Kidney (tissue), 13 donors: ENCODE measurements at regions not wholly inside any gene's neighbourhood (a gene's known extent, or its start where the extent isn't known, plus 50 kb on each side); places are given as distances from the start of the nearest gene placed in this dataset.

Experiments
- DNase-seq, 5 donors: peaks; one replicate each; pipeline ENCODE4 v3.0.0-alpha.2; 2013 to 2020
- FAIRE-seq: peaks from 2 replicates; lab custom pipeline; 2012; peaks lifted over from hg19 to GRCh38; lab: Jason Lieb, UNC
- H3K27ac ChIP-seq, 2 donors: one replicate each; pipeline ENCODE4 v1.7.0; 2013; ENCODE audit warnings: low read depth in 2 of 2, low read length in 2 of 2, inconsistent platforms in 1 of 2
- H3K27me3 ChIP-seq: one replicate; pipeline ENCODE4 v1.7.1; 2013; ENCODE audit warnings: low read length, inconsistent platforms; ENCODE audit not compliant: control insufficient read depth, insufficient read depth
- H3K36me3 ChIP-seq, 3 donors: one replicate each; pipeline versions ENCODE4 v1.7.0 to v1.7.1; 2013; ENCODE audit warnings: low read length in 3 of 3, control low read depth in 1 of 3, inconsistent platforms in 1 of 3; ENCODE audit not compliant: insufficient read depth in 3 of 3, control insufficient read depth in 2 of 3
- H3K4me1 ChIP-seq, 3 donors: one replicate each; pipeline versions ENCODE4 v1.7.0 to v1.7.1; 2013; ENCODE audit warnings: low read length in 3 of 3, inconsistent platforms in 1 of 3, low read depth in 1 of 3; ENCODE audit not compliant: control insufficient read depth in 2 of 3, insufficient read depth in 2 of 3
- H3K4me3 ChIP-seq, 3 donors: one replicate each; pipeline versions ENCODE4 v1.7.0 to v1.8.1; 2013; ENCODE audit warnings: low read length in 3 of 3, control low read depth in 1 of 3, inconsistent platforms in 1 of 3
- H3K9ac ChIP-seq, 3 donors: one replicate each; pipeline versions ENCODE4 v1.7.0 to v1.7.1; 2013; ENCODE audit warnings: low read length in 3 of 3, control low read depth in 1 of 3, inconsistent platforms in 1 of 3
- H3K9me3 ChIP-seq, 3 donors: one replicate each; pipeline versions ENCODE4 v1.7.0 to v1.7.1; 2013; ENCODE audit warnings: low read length in 3 of 3, control low read depth in 1 of 3, inconsistent platforms in 1 of 3; ENCODE audit not compliant: control insufficient read depth in 2 of 3, insufficient read depth in 1 of 3
- intact Hi-C: fragments of 100-400 bp; cut with DNase I; formaldehyde crosslinking; loops from one replicate; pipeline ENCODE4 v1.11.1; 2022
- TF ChIP-seq, protein P1 (sequence below): IDR thresholded peaks from 3 replicates; pipeline ENCODE4 v1.5.1; 2012; ENCODE audit warnings: mild to moderate bottlenecking, moderate library complexity, borderline replicate concordance; ENCODE audit not compliant: insufficient read depth; ENCODE audit errors: extremely low read depth
- donor health status: control.
- donor health status: control.
- donor health status: control.
- donor health status: control.
- donor health status: control.
- donor health status: DM: yes; HTN: yes; CAD: no.
- donor health status: Normal renal cell carcinoma (clear cell type).

DNA sequence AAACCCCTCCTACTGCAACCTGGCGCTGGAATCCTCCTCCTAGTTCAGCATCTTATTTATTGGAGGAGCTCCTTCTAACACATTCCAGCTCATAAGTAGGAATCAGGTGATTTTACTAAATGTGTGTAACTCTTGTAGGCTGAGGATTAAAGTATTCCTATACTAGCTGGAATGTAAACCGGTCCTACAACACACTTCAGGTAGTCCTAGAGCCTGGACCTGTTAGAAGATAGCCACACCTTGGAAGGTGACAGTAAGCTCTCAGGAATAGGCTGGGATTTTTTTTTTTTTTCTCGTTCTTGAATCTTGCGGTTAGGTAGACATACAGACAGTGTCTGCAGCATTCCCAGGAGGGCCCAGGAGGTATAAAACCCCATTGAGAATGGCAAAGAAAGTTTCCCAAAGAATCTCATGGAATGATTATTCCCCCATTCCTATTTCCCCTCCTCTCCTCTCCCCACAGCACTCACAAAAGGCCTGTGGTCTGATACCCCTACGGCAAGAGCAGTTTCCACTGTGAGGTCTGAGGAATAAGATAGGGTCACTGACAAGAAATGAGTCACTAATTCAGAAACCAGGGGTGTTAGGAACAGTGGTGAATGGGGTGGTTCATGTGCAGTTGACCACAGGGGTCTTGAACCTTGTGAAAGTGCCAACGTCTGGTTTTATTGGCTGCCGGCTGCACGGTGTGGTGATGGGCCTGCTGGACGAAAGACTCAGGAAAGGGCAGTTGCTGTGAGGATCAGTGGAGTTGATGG is 267.1 kb downstream of the UTP18 start:
- no peaks in the 10 kb centered on the region for H3K9me3 ChIP-seq
- H3K9ac ChIP-seq: no peak overlapping the region
- no peaks in the 10 kb centered on the region for H3K36me3 ChIP-seq
- TF ChIP-seq, protein P1, sequence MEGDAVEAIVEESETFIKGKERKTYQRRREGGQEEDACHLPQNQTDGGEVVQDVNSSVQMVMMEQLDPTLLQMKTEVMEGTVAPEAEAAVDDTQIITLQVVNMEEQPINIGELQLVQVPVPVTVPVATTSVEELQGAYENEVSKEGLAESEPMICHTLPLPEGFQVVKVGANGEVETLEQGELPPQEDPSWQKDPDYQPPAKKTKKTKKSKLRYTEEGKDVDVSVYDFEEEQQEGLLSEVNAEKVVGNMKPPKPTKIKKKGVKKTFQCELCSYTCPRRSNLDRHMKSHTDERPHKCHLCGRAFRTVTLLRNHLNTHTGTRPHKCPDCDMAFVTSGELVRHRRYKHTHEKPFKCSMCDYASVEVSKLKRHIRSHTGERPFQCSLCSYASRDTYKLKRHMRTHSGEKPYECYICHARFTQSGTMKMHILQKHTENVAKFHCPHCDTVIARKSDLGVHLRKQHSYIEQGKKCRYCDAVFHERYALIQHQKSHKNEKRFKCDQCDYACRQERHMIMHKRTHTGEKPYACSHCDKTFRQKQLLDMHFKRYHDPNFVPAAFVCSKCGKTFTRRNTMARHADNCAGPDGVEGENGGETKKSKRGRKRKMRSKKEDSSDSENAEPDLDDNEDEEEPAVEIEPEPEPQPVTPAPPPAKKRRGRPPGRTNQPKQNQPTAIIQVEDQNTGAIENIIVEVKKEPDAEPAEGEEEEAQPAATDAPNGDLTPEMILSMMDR: no peak
- intact Hi-C loops: no loop called here
- no peaks in the 10 kb centered on the region for H3K4me1 ChIP-seq
- DNase-seq (no peak), FAIRE-seq (no peak)
- H3K27ac ChIP-seq: no peak overlapping the region
- no peaks in the 10 kb centered on the region for H3K27me3 ChIP-seq
- H3K4me3 ChIP-seq: no peak overlapping the region

DNA sequence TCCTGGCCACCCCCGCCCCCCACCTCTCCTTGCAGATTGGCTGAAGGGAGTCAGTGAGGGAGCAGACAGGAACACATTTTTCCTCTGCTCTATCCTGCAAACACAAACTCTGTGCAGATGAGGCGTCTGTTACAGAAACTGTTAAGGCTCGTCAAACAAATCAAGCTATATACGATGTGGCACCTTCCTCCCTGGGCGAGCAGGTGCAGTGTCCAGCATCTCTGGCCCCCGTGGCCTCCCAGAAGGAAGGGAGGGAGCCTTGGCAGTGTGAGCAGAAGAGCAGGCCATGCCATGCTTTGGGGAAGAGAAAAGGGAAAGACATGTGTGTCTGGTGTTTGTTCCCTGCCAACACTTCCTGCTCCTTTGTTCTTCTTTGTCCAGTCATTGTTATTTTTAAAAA is 267.8 kb downstream of the UTP18 start:
- H3K9me3 ChIP-seq: no peaks in the 10 kb centered on the region
- H3K4me3 ChIP-seq: no peak overlapping the region
- FAIRE-seq (no peak), DNase-seq (no peak)
- TF ChIP-seq, protein P1: no peak
- intact Hi-C loops: no loop called here
- H3K27ac ChIP-seq: no peak overlapping the region
- H3K36me3 ChIP-seq: no peaks in the 10 kb centered on the region
- no peaks in the 10 kb centered on the region for H3K27me3 ChIP-seq
- H3K9ac ChIP-seq: no peak overlapping the region
- no peaks in the 10 kb centered on the region for H3K4me1 ChIP-seq

- Histone ChIP-seq H3K27ac (no peak overlapping the region), H3K9me3 (no peaks in the 10 kb centered on the region), H3K4me3 (no peak overlapping the region), H3K36me3 (no peaks in the 10 kb centered on the region), H3K27me3 (no peaks in the 10 kb centered on the region), H3K9ac (no peak overlapping the region), H3K4me1 (no peaks in the 10 kb centered on the region)
- DNase-seq (no peak), FAIRE-seq (no peak)
- intact Hi-C loops: no loop called here
- TF ChIP-seq, protein P1: no peak
Measured at GRCh38 chr17:51533219-51533618, 272.9 kb downstream of the UTP18 start.
